A673 (cell line): ENCODE measurements at regions not wholly inside any gene's neighbourhood (a gene's known extent, or its start where the extent isn't known, plus 50 kb on each side); places are given as distances from the start of the nearest gene placed in this dataset.

Experiments used
- EZH2 ChIP-seq: fragments of 200-600 bp; sonication (generic); IDR thresholded peaks from 2 replicates; pipeline ENCODE4 v1.6.1; 2017; ENCODE audit warnings: borderline replicate concordance, low read depth, mild to moderate bottlenecking, mixed read lengths, antibody characterized with exemption, low read length; ENCODE audit not compliant: poor library complexity, severe bottlenecking
- TF ChIP-seq, protein P1 (sequence below): fragments of 300-800, 200-600 bp; sonication (generic); conservative IDR thresholded peaks from 2 replicates; pipeline ENCODE4 v1.5.1; 2017; ENCODE audit warnings: low read depth, mild to moderate bottlenecking, antibody characterized with exemption, low read length, moderate library complexity, mixed read lengths

DNA sequence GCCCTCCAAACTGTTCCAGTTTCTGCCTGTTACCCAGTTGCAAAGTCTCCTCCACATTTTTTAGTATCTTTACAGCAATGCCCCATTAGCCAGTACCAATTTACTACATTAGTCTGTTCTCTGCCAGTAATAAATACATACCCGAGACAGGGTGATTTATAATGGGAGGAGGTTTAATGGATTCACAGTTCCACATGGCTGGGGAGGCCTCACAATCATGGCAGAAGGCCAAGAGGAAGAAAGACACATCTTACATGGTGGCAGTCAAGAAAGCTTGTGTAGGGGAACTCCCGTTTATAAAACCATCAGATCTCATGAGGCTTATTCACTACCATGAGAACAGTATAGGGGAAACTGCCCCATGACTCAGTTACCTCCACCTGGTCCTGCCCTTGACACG lies 600.7 kb upstream of the CDH6 start:
- TF ChIP-seq, protein P1, sequence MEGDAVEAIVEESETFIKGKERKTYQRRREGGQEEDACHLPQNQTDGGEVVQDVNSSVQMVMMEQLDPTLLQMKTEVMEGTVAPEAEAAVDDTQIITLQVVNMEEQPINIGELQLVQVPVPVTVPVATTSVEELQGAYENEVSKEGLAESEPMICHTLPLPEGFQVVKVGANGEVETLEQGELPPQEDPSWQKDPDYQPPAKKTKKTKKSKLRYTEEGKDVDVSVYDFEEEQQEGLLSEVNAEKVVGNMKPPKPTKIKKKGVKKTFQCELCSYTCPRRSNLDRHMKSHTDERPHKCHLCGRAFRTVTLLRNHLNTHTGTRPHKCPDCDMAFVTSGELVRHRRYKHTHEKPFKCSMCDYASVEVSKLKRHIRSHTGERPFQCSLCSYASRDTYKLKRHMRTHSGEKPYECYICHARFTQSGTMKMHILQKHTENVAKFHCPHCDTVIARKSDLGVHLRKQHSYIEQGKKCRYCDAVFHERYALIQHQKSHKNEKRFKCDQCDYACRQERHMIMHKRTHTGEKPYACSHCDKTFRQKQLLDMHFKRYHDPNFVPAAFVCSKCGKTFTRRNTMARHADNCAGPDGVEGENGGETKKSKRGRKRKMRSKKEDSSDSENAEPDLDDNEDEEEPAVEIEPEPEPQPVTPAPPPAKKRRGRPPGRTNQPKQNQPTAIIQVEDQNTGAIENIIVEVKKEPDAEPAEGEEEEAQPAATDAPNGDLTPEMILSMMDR, result no peak
- TF ChIP-seq EZH2, result no peak
